Peyer's patch (tissue), 4 donors: ENCODE measurements at regions not wholly inside any gene's neighbourhood (a gene's known extent, or its start where the extent isn't known, plus 50 kb on each side); places are given as distances from the start of the nearest gene placed in this dataset.

Experiments used
- DNase-seq, 3 donors: peaks; one replicate each; pipeline ENCODE4 v3.0.0-alpha.2; 2017 to 2019
- H3K27ac ChIP-seq, 4 donors: fragments of 200-600 bp; sonication (generic); one replicate each; pipeline ENCODE4 v1.5.1; 2016 to 2019
- H3K27me3 ChIP-seq, 2 donors: fragments of 200-600 bp; sonication (generic); one replicate each; pipeline ENCODE4 v1.5.1; 2019
- H3K36me3 ChIP-seq, 3 donors: fragments of 200-600 bp; sonication (generic); one replicate each; pipeline ENCODE4 v1.5.1; 2016 to 2019
- H3K4me1 ChIP-seq, 4 donors: fragments of 200-600 bp; sonication (generic); one replicate each; pipeline ENCODE4 v1.5.1; 2016 to 2019
- H3K4me3 ChIP-seq, 4 donors: fragments of 200-600 bp; sonication (generic); 1 replicate in 3 of 4; 2 replicates in 1 of 4; pipeline ENCODE4 v1.5.1; 2016 to 2019; ENCODE audit warnings: mild to moderate bottlenecking in 1 of 4
- H3K9me3 ChIP-seq, 4 donors: fragments of 200-600 bp; sonication (generic); one replicate each; pipeline ENCODE4 v1.5.1; 2016 to 2019; ENCODE audit warnings: mild to moderate bottlenecking in 1 of 4
- POLR2A ChIP-seq, 2 donors: fragments of 450-650 bp; IDR thresholded peaks; one replicate each; pipeline ENCODE4 v1.5.1; 2017; ENCODE audit warnings: antibody characterized with exemption in 2 of 2, mild to moderate bottlenecking in 2 of 2, moderate library complexity in 2 of 2
- TF ChIP-seq, protein P1 (sequence below), 6 experiments: fragments of 450-650 bp in 4 of 6; fragments of 200-600 bp in 2 of 6; sonication (generic) in 1 of 6; IDR thresholded peaks; one replicate each; pipeline ENCODE4 v1.5.1; 2017 to 2019; ENCODE audit warnings: antibody characterized with exemption in 6 of 6, mild to moderate bottlenecking in 3 of 6, moderate library complexity in 1 of 6

DNA sequence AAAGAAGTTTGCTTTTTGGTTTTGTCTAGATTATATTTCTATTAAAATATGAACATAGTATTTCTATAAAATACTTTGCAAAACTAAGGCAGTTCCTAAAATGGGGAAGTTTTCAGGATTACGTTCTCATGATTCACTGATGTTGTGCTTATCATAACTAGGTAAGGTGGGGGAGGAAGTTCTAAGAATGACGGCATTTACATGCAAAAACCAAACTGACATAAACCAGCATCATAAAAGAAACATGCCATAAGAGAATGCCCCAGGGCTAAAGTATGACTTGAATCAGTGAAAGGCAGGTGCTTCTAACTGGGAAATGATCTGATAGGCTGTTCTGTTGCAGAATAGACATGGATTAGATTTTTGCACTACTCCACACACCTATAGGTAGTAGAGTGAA lies 204.7 kb upstream of the JADE1 start:
- Histone ChIP-seq H3K4me1 (peaks cover 0 to 19% (median 0%) of the 10 kb centered on the region in 4 donors), H3K27me3 (no peaks in the 10 kb centered on the region), H3K9me3 (no peaks in the 10 kb centered on the region), H3K36me3 (no peaks in the 10 kb centered on the region), H3K4me3 (no peak overlapping the region), H3K27ac (no peak overlapping the region)
- TF ChIP-seq, protein P1, sequence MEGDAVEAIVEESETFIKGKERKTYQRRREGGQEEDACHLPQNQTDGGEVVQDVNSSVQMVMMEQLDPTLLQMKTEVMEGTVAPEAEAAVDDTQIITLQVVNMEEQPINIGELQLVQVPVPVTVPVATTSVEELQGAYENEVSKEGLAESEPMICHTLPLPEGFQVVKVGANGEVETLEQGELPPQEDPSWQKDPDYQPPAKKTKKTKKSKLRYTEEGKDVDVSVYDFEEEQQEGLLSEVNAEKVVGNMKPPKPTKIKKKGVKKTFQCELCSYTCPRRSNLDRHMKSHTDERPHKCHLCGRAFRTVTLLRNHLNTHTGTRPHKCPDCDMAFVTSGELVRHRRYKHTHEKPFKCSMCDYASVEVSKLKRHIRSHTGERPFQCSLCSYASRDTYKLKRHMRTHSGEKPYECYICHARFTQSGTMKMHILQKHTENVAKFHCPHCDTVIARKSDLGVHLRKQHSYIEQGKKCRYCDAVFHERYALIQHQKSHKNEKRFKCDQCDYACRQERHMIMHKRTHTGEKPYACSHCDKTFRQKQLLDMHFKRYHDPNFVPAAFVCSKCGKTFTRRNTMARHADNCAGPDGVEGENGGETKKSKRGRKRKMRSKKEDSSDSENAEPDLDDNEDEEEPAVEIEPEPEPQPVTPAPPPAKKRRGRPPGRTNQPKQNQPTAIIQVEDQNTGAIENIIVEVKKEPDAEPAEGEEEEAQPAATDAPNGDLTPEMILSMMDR (IDR thresholded peaks at IDR 0.05) = no peak
- no peak for TF ChIP-seq POLR2A (IDR thresholded peaks at IDR 0.05)
- DNase-seq = no peak

DNA sequence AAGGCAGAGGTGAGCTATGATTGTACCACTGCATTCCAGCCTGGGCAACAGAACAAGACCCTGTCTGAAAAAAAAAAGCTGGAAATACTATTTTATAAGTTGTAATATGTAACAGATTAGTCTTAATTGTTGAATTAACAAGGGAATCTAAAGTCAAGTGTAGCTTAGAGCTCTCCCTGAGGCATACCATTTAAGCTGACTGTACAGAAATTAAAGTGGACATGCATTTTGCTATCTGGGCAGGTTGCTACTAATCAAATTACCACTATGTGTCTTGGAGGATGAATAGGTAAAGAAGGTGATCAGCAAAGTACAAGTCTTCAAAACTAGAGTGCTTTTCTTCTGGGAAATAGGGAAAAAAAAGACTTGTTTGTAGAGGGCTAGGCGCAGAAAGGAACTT lies 205.3 kb upstream of the JADE1 start:
- Histone ChIP-seq H3K4me1 (peaks cover 0 to 20% (median 0%) of the 10 kb centered on the region in 4 donors), H3K4me3 (no peak overlapping the region), H3K27me3 (no peaks in the 10 kb centered on the region), H3K9me3 (no peaks in the 10 kb centered on the region), H3K27ac (no peak overlapping the region), H3K36me3 (no peaks in the 10 kb centered on the region)
- no peak for TF ChIP-seq POLR2A (IDR thresholded peaks at IDR 0.05)
- TF ChIP-seq, protein P1 (IDR thresholded peaks at IDR 0.05) = no peak
- DNase-seq = no peak

DNA sequence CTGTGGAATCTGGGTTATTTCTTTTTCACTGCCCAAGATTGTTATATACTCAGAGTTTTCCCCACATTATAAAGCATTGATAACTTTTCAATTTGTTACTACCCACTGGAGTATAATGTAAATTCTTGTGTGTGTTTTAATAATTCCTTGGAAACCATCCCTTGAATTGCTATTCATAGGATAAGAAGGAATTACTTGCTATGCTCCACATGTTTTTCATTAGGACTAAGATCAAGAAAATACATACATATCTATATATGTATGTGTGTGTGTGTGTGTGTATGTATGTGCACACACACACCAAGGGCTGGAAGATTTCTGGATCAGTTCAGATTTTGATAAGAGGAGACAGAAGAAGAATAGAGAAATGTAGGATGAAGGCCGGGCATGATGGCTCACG lies 206.4 kb upstream of the JADE1 start:
- no peaks in the 10 kb centered on the region for H3K36me3 ChIP-seq
- peaks cover 0 to 20% (median 0%) of the 10 kb centered on the region in 4 donors for H3K4me1 ChIP-seq
- TF ChIP-seq POLR2A (IDR thresholded peaks at IDR 0.05) = no peak
- DNase-seq = no peak
- H3K27me3 ChIP-seq = no peaks in the 10 kb centered on the region
- H3K4me3 ChIP-seq = no peak overlapping the region
- H3K27ac ChIP-seq = no peak overlapping the region
- no peaks in the 10 kb centered on the region for H3K9me3 ChIP-seq

DNA sequence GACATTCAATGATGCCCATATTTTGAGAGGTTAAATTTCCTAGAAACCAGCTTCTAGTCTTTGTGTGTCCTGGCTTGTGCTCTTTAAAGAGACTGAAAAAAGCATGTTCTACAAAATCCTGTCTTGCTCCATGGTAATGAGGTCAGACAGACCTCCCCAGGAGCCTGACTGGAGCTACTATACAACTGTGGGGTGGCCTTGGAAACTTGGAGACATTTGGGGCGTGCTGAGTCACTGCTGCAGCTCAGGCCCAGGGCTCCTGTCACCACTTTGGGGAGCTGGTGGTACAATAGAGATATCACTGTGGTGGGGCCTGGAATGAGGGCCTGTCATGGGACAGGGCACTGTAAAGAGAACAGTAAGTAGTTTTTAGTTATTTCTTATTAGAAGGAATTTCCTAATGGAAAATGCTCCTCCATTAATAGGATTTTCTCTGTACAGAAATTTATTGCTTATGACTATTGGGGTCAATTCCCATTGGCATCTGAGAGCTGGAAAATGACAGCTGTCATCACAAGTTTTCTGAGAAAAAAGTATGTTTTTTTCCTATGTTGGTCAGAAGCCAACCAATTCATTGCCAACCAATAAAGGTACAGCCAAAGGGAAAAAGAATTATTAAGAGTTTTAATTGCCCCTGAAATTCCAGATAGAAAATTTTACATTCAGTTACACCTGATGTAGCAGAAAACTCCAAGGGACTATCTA lies 207.4 kb upstream of the JADE1 start:
- no peak overlapping the region for H3K27ac ChIP-seq
- H3K4me3 ChIP-seq = no peak overlapping the region
- TF ChIP-seq POLR2A (IDR thresholded peaks at IDR 0.05) = no peak
- TF ChIP-seq, protein P1 (IDR thresholded peaks at IDR 0.05) = no peak
- H3K9me3 ChIP-seq = no peaks in the 10 kb centered on the region
- H3K36me3 ChIP-seq = no peaks in the 10 kb centered on the region
- peaks cover 0 to 20% (median 0%) of the 10 kb centered on the region in 4 donors for H3K4me1 ChIP-seq
- DNase-seq = no peak
- no peaks in the 10 kb centered on the region for H3K27me3 ChIP-seq

DNA sequence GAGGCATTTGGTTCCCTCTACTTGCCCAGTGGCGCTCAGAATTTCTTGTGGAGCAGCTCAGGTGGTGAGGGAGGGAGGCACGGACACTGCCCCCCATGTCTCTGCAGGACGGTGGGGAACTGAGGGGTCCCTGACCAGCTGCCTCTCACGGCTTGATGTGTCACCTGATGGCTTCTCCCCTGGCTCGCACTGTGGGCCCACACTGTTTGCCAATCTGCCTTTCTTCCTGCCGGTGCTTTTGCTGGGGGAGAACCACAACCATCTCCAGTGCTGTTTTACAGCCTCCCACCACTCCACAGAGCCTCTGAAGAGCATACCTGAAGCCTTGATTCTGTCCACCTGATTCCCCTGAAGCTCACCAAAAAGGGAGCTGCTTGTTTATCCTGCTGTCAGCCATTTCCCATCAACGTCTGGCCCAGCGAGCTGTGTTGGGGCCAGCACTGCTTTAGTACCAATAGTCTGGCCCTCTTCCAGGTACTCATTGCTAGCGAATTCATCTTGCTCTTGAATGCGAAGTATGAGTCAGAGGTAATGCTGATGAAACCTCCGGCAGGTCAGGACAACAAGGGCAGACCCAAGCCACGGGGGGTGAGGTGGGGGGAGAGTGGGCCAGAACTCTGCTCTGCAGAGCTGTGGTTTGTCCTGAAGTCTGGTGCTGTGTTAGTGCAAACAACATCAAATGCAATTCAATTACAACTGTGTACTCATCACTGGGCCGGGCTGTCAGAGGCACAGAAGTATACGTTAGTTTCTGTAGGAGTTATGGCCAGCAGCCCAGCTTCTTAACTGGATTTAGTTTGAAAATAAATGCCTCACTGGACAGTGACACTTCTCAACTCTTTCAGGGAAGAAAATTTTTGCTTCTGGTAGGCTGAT lies 208.3 kb upstream of the JADE1 start:
- H3K36me3 ChIP-seq = no peaks in the 10 kb centered on the region
- no peaks in the 10 kb centered on the region for H3K27me3 ChIP-seq
- peak; percentile 23 to 75 (median 58) for DNase-seq
- H3K27ac ChIP-seq = peak overlapping the region in 1 of 4 donors; percentile 40
- TF ChIP-seq POLR2A (IDR thresholded peaks at IDR 0.05) = no peak
- TF ChIP-seq, protein P1 (IDR thresholded peaks at IDR 0.05) = no peak
- no peak overlapping the region for H3K4me3 ChIP-seq
- no peaks in the 10 kb centered on the region for H3K9me3 ChIP-seq
- peaks cover 0 to 20% (median 0%) of the 10 kb centered on the region in 4 donors for H3K4me1 ChIP-seq

DNA sequence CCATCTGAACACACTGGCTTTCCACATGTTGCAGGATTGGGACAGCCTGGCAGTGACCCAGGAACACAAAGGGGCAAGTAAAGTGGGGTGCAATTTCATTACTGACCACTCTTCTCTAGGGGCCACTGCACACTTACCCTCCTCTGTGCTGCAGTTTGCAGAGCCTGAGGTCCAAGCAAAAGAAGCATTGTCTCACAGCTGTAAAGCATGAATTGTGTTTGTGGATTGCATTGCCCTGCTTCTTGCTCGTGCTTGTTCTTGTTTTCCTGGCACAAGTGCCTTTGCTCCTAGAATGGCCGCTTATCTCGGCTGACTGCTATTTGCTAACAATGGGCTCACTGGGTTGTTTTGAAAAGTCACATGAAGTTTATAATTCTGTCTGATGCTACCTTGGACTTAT lies 209.1 kb upstream of the JADE1 start:
- Histone ChIP-seq H3K27ac (peak overlapping the region in 1 of 4 donors; percentile 40), H3K27me3 (no peaks in the 10 kb centered on the region), H3K4me1 (peaks cover 0 to 20% (median 0%) of the 10 kb centered on the region in 4 donors), H3K4me3 (no peak overlapping the region), H3K36me3 (no peaks in the 10 kb centered on the region), H3K9me3 (no peaks in the 10 kb centered on the region)
- TF ChIP-seq, protein P1 (IDR thresholded peaks at IDR 0.05) = no peak
- TF ChIP-seq POLR2A (IDR thresholded peaks at IDR 0.05) = no peak
- DNase-seq = no peak
